Cardiac muscle cell (in vitro differentiated cells and primary cell): ENCODE measurements at regions not wholly inside any gene's neighbourhood (a gene's known extent, or its start where the extent isn't known, plus 50 kb on each side); places are given as distances from the start of the nearest gene placed in this dataset.

Experiments used
- DNase-seq, 2 donors: peaks; one replicate each; pipeline versions ENCODE4 v3.0.0 to v3.0.0-alpha.2; 2010 to 2017; ENCODE audit warnings: low read depth in 1 of 2, low spot score in 1 of 2
- H3K27ac ChIP-seq: fragments of 200-600 bp; sonication (generic); 2 replicates; pipeline ENCODE4 v1.5.1; 2016
- H3K27me3 ChIP-seq: fragments of 200-600 bp; sonication (generic); 2 replicates; pipeline ENCODE4 v1.6.0; 2016; ENCODE audit warnings: control low read depth
- H3K36me3 ChIP-seq: fragments of 200-600 bp; sonication (generic); 2 replicates; pipeline ENCODE4 v1.5.1; 2016; ENCODE audit warnings: control low read depth
- H3K4me1 ChIP-seq: fragments of 200-600 bp; sonication (generic); 2 replicates; pipeline ENCODE4 v1.8.1; 2017; ENCODE audit warnings: low read depth, mild to moderate bottlenecking, mixed run types
- H3K4me3 ChIP-seq: fragments of 200-600 bp; sonication (generic); 2 replicates; pipeline ENCODE4 v1.5.1; 2016; ENCODE audit warnings: mild to moderate bottlenecking
- H3K9me3 ChIP-seq: fragments of 200-600 bp; sonication (generic); 2 replicates; pipeline ENCODE4 v1.5.1; 2017; ENCODE audit warnings: low read depth, mild to moderate bottlenecking, control low read depth
- TF ChIP-seq, protein P1 (sequence below): IDR thresholded peaks from 2 replicates; pipeline ENCODE4 v1.5.1; 2012; ENCODE audit warnings: low read depth, mild to moderate bottlenecking, low read length

DNA sequence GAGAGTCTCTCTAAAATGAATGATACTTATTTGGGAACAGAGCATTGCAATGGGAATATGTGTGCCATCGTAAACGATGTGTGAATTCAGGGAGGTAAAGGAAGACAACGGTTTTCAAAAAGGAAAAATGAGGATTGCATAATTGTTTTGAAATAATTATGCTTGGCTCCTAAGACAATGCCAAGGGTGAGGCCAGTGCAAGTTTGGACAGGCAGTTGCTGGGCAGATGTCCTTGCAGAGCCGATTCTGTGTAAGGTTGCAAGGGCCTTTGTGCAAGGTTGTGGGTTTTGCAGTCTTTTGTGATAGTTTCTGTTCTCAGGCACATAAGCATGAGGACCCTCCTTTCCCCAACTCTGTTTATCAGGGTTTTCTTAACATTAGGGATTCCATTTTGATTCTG lies 70.0 kb upstream of the ZNF236 start:
- no peaks in the 10 kb centered on the region for H3K27me3 ChIP-seq
- H3K4me3 ChIP-seq, result no peak overlapping the region
- H3K9me3 ChIP-seq, result peaks cover 2% of the 10 kb centered on the region
- H3K4me1 ChIP-seq, result no peaks in the 10 kb centered on the region
- TF ChIP-seq, protein P1, sequence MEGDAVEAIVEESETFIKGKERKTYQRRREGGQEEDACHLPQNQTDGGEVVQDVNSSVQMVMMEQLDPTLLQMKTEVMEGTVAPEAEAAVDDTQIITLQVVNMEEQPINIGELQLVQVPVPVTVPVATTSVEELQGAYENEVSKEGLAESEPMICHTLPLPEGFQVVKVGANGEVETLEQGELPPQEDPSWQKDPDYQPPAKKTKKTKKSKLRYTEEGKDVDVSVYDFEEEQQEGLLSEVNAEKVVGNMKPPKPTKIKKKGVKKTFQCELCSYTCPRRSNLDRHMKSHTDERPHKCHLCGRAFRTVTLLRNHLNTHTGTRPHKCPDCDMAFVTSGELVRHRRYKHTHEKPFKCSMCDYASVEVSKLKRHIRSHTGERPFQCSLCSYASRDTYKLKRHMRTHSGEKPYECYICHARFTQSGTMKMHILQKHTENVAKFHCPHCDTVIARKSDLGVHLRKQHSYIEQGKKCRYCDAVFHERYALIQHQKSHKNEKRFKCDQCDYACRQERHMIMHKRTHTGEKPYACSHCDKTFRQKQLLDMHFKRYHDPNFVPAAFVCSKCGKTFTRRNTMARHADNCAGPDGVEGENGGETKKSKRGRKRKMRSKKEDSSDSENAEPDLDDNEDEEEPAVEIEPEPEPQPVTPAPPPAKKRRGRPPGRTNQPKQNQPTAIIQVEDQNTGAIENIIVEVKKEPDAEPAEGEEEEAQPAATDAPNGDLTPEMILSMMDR, result no peak
- no peak for DNase-seq
- no peak overlapping the region for H3K27ac ChIP-seq
- H3K36me3 ChIP-seq, result no peaks in the 10 kb centered on the region

DNA sequence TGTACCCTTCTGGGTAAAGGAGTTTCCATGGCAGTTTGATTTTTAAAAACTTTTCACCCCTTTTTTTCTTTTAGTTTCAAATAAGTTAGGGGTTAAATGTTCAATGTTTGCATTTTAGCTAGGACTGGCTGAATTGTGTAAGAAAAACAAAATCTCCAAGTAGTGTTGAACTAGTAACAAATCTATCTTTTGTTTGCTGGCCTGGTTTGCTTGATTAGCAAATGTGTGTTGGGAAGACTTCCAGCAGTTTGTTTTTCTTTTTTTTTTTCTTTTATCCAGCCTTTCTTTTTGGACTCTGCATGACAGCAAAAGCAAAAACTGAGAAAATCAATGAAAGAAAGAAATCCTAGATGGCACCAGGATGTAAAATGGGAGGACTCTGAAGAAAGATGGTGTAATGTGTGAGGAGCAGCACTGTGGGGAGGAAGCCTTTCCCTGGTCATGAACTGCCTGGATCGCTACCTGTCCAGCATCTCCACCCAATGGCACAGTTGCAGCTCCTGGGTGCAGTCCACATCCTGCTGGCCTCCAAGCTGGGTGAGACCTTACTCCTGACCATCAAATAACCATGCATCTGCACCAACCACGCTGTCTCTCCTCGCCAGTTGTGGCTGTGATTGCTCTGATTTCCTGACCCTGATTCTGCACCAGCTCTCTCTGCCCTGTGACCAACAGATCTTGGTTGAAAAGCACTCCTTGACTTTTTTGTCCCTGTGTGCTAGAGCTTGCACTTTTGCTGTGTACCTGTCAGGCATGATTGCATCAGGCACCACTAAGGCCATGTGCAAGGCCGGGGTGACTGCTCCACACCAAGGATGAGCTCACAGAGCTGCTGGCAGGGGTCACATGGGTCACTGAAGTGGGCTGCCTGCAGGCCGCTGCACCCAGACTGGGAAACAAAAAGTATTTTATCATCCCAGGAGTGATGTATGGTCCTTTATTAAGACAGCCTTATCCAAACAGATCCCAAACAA lies 71.2 kb upstream of the ZNF236 start:
- no peaks in the 10 kb centered on the region for H3K27me3 ChIP-seq
- H3K4me1 ChIP-seq, result no peaks in the 10 kb centered on the region
- H3K9me3 ChIP-seq, result peaks cover 2% of the 10 kb centered on the region
- H3K4me3 ChIP-seq, result no peak overlapping the region
- DNase-seq, result no peak
- TF ChIP-seq, protein P1, result no peak
- H3K36me3 ChIP-seq, result no peaks in the 10 kb centered on the region
- H3K27ac ChIP-seq, result no peak overlapping the region

GRCh38 chr18:76750269-76750668 lies 72.1 kb upstream of the ZNF236 start:
- no peak for DNase-seq
- H3K27me3 ChIP-seq, result no peaks in the 10 kb centered on the region
- H3K27ac ChIP-seq, result no peak overlapping the region
- H3K4me3 ChIP-seq, result no peak overlapping the region
- H3K36me3 ChIP-seq, result no peaks in the 10 kb centered on the region
- H3K9me3 ChIP-seq, result peaks cover 2% of the 10 kb centered on the region
- H3K4me1 ChIP-seq, result no peaks in the 10 kb centered on the region
- TF ChIP-seq, protein P1, result no peak

DNA sequence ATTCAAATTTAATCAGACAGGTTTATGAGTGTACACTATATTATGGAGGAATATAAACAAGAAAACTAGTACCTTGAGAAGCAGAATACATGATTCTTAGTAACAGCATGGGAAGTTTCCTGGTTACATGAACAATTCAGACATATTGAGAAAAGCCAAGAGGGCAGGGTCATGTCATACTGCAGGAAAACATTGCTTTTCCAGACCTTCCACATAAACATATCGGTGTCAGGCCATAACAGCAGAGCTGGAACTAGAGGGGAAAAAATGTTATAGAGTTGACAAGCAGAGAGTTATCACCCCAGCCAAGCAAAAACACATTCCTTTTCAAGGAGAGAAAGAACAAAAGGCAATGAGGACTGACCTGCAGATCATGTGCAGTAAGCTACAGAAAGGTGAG lies 74.7 kb upstream of the ZNF236 start:
- DNase-seq, result no peak
- no peaks in the 10 kb centered on the region for H3K36me3 ChIP-seq
- H3K27ac ChIP-seq, result no peak overlapping the region
- no peaks in the 10 kb centered on the region for H3K4me1 ChIP-seq
- H3K4me3 ChIP-seq, result no peak overlapping the region
- TF ChIP-seq, protein P1, result no peak
- H3K27me3 ChIP-seq, result no peaks in the 10 kb centered on the region
- peaks cover 2% of the 10 kb centered on the region for H3K9me3 ChIP-seq

- no peak for DNase-seq
- TF ChIP-seq, protein P1, result no peak
These were observed 81.0 kb upstream of the ZNF236 start for GRCh38 chr18:76741346-76741745.

More at GRCh38 chr18:76741346-76741745, 81.0 kb upstream of the ZNF236 start:
- Histone ChIP-seq H3K9me3 (no peaks in the 10 kb centered on the region), H3K36me3 (no peaks in the 10 kb centered on the region), H3K4me1 (no peaks in the 10 kb centered on the region), H3K27ac (no peak overlapping the region), H3K4me3 (no peak overlapping the region), H3K27me3 (no peaks in the 10 kb centered on the region)
